OCI-LY7 (cell line): ENCODE measurements at regions not wholly inside any gene's neighbourhood (a gene's known extent, or its start where the extent isn't known, plus 50 kb on each side); places are given as distances from the start of the nearest gene placed in this dataset.

ENCODE experiments used
- BruUV-seq: library from RNA; stranded (reverse); fragments of 400-500 nt; replicated peaks from 2 replicates; lab custom pipeline; 2021; lab: Mats Ljungman, UMichigan
- CTCF ChIA-PET: fragments of 300-600 bp; sonication (Branson Sonifier 250); formaldehyde crosslinking; loops from one replicate; lab custom pipeline; 2022; ENCODE audit warnings: antibody characterized with exemption; ENCODE audit not compliant: unreplicated experiment; lab: Charles Lee
- POLR2A ChIA-PET: fragments of 300-600 bp; sonication (Branson Sonifier 250); formaldehyde crosslinking; loops from one replicate; lab custom pipeline; 2022; ENCODE audit warnings: antibody characterized with exemption; lab: Charles Lee
- DNase-seq: peaks from one replicate; pipeline ENCODE4 v3.0.0-alpha.2; 2015; ENCODE audit warnings: low spot score
- H2AFZ ChIP-seq: fragments of 200-600 bp; sonication (generic), shearing (Covaris generic); 2 replicates; pipeline ENCODE4 v1.6.1; 2014; ENCODE audit warnings: mild to moderate bottlenecking, antibody characterized with exemption, low read length, moderate library complexity
- H3K27ac ChIP-seq: fragments of 200-600 bp; sonication (generic); 2 replicates; pipeline ENCODE4 v1.5.1; 2014; ENCODE audit warnings: mixed run types, low read depth, mild to moderate bottlenecking, moderate library complexity, low read length, inconsistent platforms; ENCODE audit not compliant: poor library complexity, severe bottlenecking
- H3K36me3 ChIP-seq: fragments of 200-600 bp; sonication (generic); 2 replicates; pipeline ENCODE4 v1.6.1; 2014; ENCODE audit warnings: mild to moderate bottlenecking, antibody characterized with exemption, low read length, moderate library complexity, mixed read lengths; ENCODE audit not compliant: insufficient read depth
- H3K4me1 ChIP-seq: fragments of 200-600 bp; sonication (generic); 2 replicates; pipeline ENCODE4 v1.5.1; 2014; ENCODE audit warnings: mild to moderate bottlenecking, low read length; ENCODE audit not compliant: insufficient read depth, poor library complexity, severe bottlenecking
- H3K4me2 ChIP-seq: fragments of 200-600 bp; sonication (generic); 2 replicates; pipeline ENCODE4 v1.6.1; 2014; ENCODE audit warnings: mild to moderate bottlenecking, low read length
- H3K4me3 ChIP-seq: fragments of 200-600 bp; sonication (generic); 2 replicates; pipeline ENCODE4 v1.5.1; 2014; ENCODE audit warnings: mild to moderate bottlenecking, low read depth, low read length; ENCODE audit not compliant: poor library complexity, severe bottlenecking
- H3K79me2 ChIP-seq: fragments of 200-600 bp; sonication (generic); 2 replicates; pipeline ENCODE4 v1.6.1; 2016; ENCODE audit warnings: low read depth, mild to moderate bottlenecking, low read length, moderate library complexity, mixed read lengths; ENCODE audit not compliant: insufficient read depth
- H3K9me2 ChIP-seq: fragments of 200-600 bp; sonication (generic); 2 replicates; pipeline ENCODE4 v1.6.1; 2016; ENCODE audit warnings: mild to moderate bottlenecking, low read length, mixed read lengths; ENCODE audit not compliant: insufficient read depth
- H3K9me3 ChIP-seq: fragments of 200-600 bp; sonication (generic); 2 replicates; pipeline ENCODE4 v1.6.1; 2014; ENCODE audit warnings: mild to moderate bottlenecking, mixed run types, low read length, mixed read lengths
- H4K20me1 ChIP-seq: fragments of 200-600 bp; sonication (generic); 2 replicates; pipeline ENCODE4 v1.6.1; 2014; ENCODE audit warnings: mild to moderate bottlenecking, antibody characterized with exemption, low read length, moderate library complexity, mixed read lengths; ENCODE audit not compliant: insufficient read depth
- CTCF ChIP-seq: fragments of 200-600 bp; sonication (generic); conservative IDR thresholded peaks from 2 replicates; pipeline ENCODE4 v1.5.1; 2014; ENCODE audit warnings: mild to moderate bottlenecking, antibody characterized with exemption, low read length, moderate library complexity, mixed read lengths
- EZH2phosphoT487 ChIP-seq: fragments of 200-600 bp; sonication (generic); IDR thresholded peaks from 2 replicates; pipeline ENCODE4 v1.6.1; 2018; ENCODE audit warnings: low read depth, borderline replicate concordance, mild to moderate bottlenecking, mixed run types, antibody characterized with exemption, low read length, moderate library complexity, mixed read lengths
- intact Hi-C: fragments of 100-400 bp; cut with micrococcal nuclease; formaldehyde crosslinking; loops from one replicate; pipeline ENCODE4 v1.10.0; 2022; ENCODE audit not compliant: unreplicated experiment

- ChIA-PET CTCF (interaction anchor here (0.7 to 1.5 kb wide), 2 partner anchors 17 to 21 kb away, joined by 3 read pairs; no protein-coding TSS in a partner anchor), POLR2A (interaction anchor here (0.9 to 1.6 kb wide), 6 partner anchors 12 to 120 kb away, joined by 3 to 9 read pairs (median 4); no protein-coding TSS in a partner anchor)
- H3K79me2 ChIP-seq = peaks cover 95% of the 10 kb centered on the region
- no peaks in the 10 kb centered on the region for H3K9me3 ChIP-seq
- H3K4me1 ChIP-seq = peaks cover 32% of the 10 kb centered on the region
- H2AFZ ChIP-seq = no peak overlapping the region
- TF ChIP-seq CTCF = no peak
- no peak for TF ChIP-seq EZH2phosphoT487
- no peak overlapping the region for H3K4me2 ChIP-seq
- no TSS peak for BruUV-seq
- DNase-seq = no peak
- H3K36me3 ChIP-seq = peaks cover 56% of the 10 kb centered on the region
- 0 out of 2 replicates have a peak, but pooled peaks cover 4% of the 10 kb centered on the region for H4K20me1 ChIP-seq
- no peak overlapping the region for H3K4me3 ChIP-seq
- no peak overlapping the region for H3K27ac ChIP-seq
- H3K9me2 ChIP-seq = no peaks in the 10 kb centered on the region
- intact Hi-C loops = no loop called here
Observed at GRCh38 chr9:110087605-110088004, 120.4 kb downstream of the C9orf152 start.

- no peak for TF ChIP-seq EZH2phosphoT487
- TF ChIP-seq CTCF = no peak
- peak; percentile 20 for DNase-seq
- H3K36me3 ChIP-seq = peaks cover 56% of the 10 kb centered on the region
- peaks cover 97% of the 10 kb centered on the region for H3K79me2 ChIP-seq
- no TSS peak for BruUV-seq
- H3K4me1 ChIP-seq = peaks cover 32% of the 10 kb centered on the region
- 0 out of 2 replicates have a peak, but pooled peaks cover 4% of the 10 kb centered on the region for H4K20me1 ChIP-seq
- no peak overlapping the region for H3K4me2 ChIP-seq
- H3K9me2 ChIP-seq = no peaks in the 10 kb centered on the region
- CTCF ChIA-PET = interaction anchor here (0.7 to 1.5 kb wide), 2 partner anchors 17 to 22 kb away, joined by 3 read pairs; no protein-coding TSS in a partner anchor
- H2AFZ ChIP-seq = no peak overlapping the region
- no peak overlapping the region for H3K27ac ChIP-seq
- H3K9me3 ChIP-seq = no peaks in the 10 kb centered on the region
- intact Hi-C loops = no loop called here
- no peak overlapping the region for H3K4me3 ChIP-seq
- POLR2A ChIA-PET = interaction anchor here (0.6 to 1.6 kb wide), 9 partner anchors 11 to 121 kb away, joined by 3 to 9 read pairs (median 4); no protein-coding TSS in a partner anchor
Observed at GRCh38 chr9:110088099-110088498, 119.9 kb downstream of the C9orf152 start.
